COLO668 (cell line): ENCODE measurements at regions not wholly inside any gene's neighbourhood (a gene's known extent, or its start where the extent isn't known, plus 50 kb on each side); places are given as distances from the start of the nearest gene placed in this dataset.
"Not testable (repeated sequence)": the region's sequence is repeated elsewhere in the genome, so short reads cannot be mapped to it uniquely, and the experiment has no call there.

Source experiments
- DNase-seq: peaks from one replicate; lab custom pipeline; 2025; ENCODE audit not compliant: unreplicated experiment; lab: John Stamatoyannopoulos, UW

DNA sequence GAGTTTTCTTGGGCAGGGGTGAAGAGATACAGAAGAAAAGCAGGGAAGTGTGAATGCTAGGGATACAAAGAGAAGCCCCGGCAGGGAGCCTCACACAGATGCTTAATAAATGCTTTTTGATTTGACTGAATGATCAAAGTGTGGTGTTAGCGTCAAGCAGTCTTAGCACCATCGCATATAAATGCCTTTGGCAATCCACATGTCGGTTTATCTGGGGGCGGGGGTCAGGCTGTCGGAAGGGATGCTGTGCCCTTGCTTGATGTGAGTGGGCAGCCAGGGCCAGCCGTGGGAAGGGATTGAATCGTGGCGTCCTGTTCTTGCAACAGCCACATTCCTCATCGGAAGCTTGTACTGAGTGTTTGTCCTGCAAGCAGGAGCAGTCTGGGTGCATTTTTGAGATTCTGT is 173.1 kb downstream of the LACC1 start:
- no peak for DNase-seq

GRCh38 chr13:44053208-44053607 is 173.5 kb downstream of the LACC1 start:
- DNase-seq = no peak

- DNase-seq = no peak
These were observed 174.8 kb downstream of the LACC1 start for GRCh38 chr13:44054525-44054924.

- not testable (repeated sequence) for DNase-seq
These were observed 176.0 kb downstream of the LACC1 start for GRCh38 chr13:44055681-44056080.

DNA sequence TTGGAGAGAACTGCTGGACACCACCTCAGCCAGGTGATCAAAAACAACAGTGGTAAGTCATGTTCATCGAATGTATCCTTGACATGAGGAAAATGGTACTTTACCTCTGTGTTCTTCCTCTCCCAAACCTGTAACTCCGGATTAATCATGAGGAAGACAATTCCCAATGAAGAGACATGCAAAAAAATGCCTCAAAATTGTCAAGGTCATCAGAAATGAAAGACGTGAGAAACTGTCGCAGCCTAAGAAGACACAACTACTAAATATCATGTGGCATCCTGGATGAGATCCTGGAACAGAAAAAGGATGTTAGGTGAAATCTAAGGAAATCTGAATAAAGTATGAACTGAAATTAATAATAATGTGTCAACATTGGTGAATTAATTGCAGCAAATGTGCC is 178.4 kb downstream of the LACC1 start:
- DNase-seq = no peak

GRCh38 chr13:44058624-44059215 is 179.0 kb downstream of the LACC1 start:
- no peak for DNase-seq

GRCh38 chr13:44061876-44062275 is 182.2 kb downstream of the LACC1 start:
- DNase-seq = no peak

DNA sequence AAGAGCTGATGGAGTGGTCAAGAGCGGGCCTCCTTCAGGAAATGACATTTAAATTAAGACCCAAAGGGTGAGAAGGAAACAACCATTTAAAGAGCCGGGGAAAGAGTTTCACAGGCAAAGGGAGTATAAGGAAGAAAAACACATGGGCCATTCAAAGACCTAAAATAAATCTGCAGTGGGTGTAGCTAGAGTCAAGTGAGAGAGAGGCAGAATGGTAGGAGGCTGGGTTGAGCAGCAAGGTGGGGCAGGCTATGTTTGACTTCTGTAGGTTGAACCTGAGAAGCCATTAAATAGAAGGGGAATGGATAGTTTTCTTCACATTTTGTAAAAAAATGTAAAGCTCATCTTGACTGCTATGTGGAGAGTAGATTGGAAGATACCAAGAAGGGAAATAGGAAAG is 183.8 kb downstream of the LACC1 start:
- no peak for DNase-seq

DNA sequence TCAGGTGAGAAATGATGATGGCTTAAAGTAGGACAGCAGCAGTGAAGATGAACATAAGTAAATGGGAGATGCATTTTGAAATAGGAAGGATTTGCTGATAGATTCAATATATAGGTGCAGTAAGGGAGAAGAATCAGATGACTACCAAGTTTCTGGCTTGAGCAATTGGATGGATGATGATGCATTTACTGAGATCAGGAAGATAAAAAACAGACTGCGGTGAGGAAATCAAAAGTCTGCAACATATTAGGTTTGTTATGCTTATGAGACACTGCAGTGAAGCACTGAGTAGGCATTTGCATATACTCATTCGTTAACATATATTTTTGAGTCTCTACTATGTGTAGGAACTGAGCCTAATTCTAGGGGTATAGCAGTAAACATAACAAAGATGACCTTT is 184.2 kb downstream of the LACC1 start:
- DNase-seq = no peak

GRCh38 chr13:44064357-44064756 is 184.7 kb downstream of the LACC1 start:
- no peak for DNase-seq

GRCh38 chr13:44068169-44068568 is 188.5 kb downstream of the LACC1 start:
- no peak for DNase-seq

GRCh38 chr13:44068737-44069136 is 189.0 kb downstream of the LACC1 start:
- DNase-seq = no peak

DNA sequence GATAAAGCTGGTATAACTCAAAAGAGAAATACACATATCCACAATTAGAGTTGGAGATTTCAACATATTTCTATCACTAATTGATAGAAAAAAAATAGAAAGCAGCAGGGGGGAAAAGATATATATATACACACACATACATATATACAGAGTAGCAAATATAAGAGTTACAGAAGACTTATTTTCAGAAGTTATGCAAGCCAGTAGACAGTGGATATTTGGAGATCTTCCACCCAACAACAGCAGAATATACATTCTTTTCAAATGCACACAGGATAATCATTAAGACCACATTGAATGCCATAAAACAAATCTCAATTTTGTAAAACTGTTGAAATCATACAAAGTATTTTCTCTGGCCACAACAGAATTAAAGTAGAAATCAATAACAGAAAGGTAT is 192.8 kb downstream of the LACC1 start:
- no peak for DNase-seq

DNA sequence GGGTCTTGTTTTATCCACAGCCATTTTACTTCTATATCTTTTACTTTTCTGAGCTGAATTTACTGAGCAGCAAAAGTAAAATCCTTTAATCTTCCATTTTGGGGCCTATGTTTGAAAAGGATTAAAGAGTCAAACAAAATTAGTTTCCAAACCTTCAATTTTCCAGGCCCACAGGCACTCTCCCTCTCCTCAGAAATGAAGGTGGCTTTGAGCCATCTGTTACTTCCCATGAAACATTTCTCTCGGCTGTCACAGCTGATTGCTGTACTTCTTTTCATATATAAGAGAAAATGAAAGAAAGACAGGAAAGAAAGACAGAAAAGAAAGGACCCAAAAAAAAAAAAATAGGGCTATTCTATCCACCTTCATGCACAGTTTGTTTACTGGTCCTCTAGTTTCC is 194.9 kb downstream of the LACC1 start:
- no peak for DNase-seq

DNA sequence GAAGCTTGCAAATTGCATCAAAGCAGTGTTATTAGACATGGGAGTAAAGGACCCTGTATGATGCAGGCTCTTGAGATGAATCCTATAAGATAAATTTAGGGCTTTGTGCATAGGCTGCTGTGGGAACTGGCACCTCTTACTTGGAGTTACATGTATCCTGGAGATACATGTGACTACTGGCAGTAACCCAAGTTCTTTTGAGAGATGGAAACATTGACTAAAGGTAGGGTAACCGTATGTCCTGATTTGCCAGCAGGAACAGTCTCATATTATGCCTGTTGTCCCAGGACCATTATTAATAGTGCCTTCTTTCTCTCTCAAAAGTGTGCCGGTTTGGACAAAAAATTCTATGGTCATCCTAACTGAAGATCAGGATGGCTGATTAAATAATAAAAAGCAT is 195.4 kb downstream of the LACC1 start:
- no peak for DNase-seq

DNA sequence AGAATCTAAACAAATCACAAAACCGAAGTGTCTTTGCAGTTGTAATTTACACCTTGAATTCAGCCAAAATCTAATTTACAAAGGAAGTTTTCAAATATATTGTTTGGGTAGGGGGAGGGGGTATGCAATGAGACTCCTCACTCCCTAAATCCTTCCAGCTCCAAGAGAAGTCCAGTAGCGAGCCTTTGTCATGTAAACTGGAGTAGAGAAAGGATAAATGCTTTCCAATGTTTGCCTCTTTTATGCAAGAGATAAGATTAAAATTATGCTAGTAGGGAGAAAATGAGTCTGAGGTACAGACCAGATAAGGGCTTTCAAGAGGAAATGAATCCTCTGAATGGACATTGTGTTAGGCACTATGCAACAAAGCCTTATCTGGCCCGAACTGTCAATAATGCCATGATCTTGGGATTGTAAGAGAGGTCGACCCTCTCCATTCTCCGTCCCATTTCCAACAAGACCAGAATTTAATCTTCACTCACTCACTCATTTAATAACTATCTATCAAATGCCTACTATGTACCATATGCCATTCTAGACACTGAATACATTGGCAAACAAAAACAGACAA is 199.2 kb downstream of the LACC1 start:
- no peak for DNase-seq

DNA sequence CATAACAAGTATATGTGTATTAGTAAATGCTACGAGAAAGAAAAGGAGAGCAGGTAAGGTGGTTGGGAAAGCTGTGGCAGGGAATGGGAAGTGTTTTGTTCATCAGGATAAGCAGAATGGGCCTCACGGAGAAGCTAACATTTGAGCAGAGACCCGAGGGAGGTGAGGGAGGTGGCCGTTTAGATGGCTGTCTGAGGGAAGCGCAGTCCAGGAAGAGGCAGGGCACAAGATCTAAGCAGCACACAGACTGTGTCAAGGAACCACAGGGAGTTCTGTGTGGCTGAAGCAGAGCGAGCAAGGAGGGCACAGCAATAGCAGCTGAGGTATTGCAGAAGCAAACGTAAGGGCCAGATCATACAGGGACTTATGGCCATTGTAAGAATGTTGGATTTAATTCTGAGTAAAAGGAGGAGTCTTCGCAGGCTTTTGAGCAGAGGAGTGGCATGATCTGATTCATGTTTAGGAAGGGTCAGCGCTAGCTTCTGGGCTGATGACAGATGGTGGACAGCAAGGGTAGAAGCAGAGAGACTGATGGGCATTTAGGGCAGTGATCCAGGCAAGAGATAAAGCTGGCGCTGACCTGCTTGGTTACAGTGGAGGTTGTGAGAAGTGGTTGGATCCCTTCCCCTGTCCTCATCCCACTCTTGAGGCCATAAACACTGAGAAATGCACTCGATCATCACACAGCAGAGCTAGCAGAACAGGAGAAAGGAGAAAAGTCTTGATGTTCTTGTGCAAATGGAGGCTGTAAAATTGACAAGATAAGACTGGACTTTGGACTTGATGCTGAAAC is 199.9 kb downstream of the LACC1 start:
- DNase-seq = no peak

DNA sequence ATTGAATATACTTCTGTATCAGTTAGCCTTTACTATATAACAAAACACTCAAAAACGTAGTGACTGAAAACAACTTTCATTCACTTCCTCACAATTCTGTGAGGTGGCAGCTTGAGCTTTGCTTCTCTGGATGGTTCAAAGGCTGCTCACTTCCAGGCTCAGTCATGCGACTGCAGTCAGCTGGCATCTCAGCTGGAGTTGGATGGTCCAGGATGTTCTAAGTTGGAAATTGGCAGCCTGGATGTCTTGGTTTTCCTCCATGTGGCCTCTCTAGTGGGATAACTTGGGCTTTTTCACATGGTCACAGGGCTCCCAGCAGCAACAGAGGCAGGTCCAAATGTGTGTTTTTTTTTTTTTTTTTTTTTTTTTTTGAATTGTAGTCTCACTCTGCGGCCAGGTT is 204.4 kb downstream of the LACC1 start:
- DNase-seq = no peak

- DNase-seq = no peak
These were observed 206.7 kb downstream of the LACC1 start for GRCh38 chr13:44086389-44086788.

DNA sequence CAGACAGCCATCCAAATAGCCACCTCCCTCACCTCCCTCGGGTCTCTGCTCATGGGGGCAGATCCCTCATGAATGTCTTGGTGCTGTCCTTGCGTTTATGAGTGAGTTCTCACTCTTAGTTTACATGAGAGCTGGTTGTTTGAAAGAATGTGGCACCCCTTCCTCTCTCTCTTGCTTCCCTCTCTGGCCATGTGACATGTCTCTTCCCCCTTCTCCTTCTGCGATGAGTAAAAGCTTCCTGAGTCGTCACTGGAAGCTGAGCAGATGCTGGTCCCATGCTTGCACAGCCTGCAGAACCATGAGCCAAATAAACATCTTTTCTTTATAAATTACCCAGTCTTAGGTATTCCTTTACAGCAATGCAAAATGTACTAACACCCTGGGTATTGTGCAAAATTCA is 208.7 kb downstream of the LACC1 start:
- DNase-seq = no peak

GRCh38 chr13:44088991-44089413 is 209.3 kb downstream of the LACC1 start:
- DNase-seq = no peak

GRCh38 chr13:44089452-44089851 is 209.7 kb downstream of the LACC1 start:
- DNase-seq = no peak
